Islet precursor cell (in vitro differentiated cells): ENCODE measurements at regions not wholly inside any gene's neighbourhood (a gene's known extent, or its start where the extent isn't known, plus 50 kb on each side); places are given as distances from the start of the nearest gene placed in this dataset.
A peak's percentile ranks its signal among the peaks of the same experiment; 100 is the strongest.

Source experiments
- DNase-seq: peaks from one replicate; pipeline ENCODE4 v3.0.0-alpha.2; 2018

DNA sequence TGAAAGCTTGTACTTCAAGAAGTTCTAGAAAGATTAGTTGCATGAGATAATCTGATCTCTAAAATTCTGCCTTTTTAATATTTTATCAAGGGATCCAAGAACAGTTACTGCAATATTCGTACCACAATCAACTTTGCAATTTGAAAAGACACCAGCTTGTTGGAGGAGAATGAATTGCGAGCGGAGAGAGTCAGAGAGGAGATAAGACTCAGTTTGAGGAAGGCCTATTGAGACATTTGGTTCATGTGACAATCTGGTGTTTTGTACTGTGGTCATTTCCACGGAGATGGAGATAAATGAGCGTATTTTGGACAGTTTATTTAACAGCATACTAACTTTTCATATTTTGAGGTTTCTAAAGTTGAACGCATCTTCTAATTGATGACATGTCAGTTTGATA, 1276.0 kb downstream of the EFNB2 start:
- no peak for DNase-seq

DNA sequence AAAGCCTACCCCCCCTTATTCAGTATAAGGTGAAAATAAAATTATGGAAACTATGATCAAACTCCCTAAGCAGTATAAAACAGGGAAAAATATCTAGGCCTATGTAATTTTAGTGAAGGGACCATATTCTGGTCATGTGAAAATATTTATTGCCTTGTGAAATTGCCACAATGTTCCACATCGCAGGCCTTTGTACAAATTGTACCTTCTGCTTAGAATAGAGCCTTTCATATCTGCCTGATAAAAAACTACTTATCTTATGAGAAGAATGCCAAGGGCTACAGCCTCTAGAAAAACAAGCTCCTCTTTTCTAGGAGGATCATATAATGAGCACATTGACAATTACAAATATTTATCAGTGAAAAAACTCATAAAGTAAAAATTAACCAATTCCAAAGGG, 1280.0 kb downstream of the EFNB2 start:
- DNase-seq: no peak

DNA sequence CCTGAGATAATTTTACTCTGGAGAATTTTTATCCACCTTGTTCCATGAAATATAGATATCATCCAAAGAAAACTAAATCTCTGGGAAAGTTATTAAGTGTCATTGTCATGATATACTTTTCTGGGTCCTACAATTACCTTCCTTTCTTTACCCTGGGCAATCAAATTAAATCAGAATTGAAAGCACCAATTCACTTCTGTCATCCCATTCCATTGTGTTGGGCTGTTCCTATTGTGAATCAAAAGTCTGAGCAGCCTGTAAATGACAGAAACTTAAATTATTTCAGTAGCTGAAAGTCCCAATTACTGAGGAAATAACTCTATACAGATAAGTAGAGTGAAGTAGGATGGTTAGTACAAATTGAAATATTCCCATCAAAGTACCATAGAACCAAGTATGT, 1284.2 kb downstream of the EFNB2 start:
- no peak for DNase-seq

GRCh38 chr13:105247830-105248229, 1287.6 kb downstream of the EFNB2 start:
- DNase-seq: no peak

- no peak for DNase-seq
Observed at GRCh38 chr13:105240371-105240770, 1295.1 kb downstream of the EFNB2 start.

- no peak for DNase-seq
Observed at GRCh38 chr13:105232439-105232838, 1303.0 kb downstream of the EFNB2 start.

- DNase-seq: no peak
Observed at GRCh38 chr13:105232006-105232405, 1303.5 kb downstream of the EFNB2 start.

DNA sequence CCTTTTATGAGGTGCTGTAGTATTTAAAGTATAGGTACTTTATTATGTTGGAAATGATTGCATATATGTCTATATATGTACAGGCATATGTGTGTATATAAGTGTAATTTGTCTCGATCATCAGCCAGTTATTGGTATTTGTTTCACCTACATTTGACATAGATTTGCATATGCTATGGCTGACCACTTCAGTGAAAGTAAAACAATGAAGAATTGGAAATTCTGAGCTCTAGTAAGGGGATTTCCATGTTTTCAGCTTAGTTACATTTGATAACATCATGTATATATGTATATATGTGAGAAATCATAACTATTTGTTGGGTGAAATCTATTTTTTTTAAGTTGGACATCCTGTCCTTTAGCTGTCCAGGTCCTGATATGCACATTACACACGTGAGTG, 1303.9 kb downstream of the EFNB2 start:
- DNase-seq: no peak

- no peak for DNase-seq
Observed at GRCh38 chr13:105220881-105221280, 1314.6 kb downstream of the EFNB2 start.

DNA sequence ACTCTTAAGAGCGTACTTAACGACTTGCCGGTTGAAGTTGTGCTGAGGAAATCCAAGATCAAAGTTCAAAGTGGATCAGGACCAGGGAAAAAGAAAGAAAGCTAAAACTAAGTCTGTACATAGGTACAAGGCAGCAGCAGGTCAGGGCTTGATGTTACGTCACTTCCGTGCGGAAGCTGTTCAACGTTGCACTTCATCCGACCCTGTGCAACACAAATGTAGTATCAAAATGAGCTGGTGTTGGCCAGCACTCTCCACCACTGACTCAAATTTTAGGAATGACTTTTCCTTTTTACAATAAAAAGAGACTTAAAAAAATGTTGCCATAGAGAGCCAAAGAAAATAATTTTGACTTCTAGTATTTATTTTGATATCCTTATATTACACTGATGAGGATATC, 1315.4 kb downstream of the EFNB2 start:
- DNase-seq: no peak

- no peak for DNase-seq
Observed at GRCh38 chr13:105219651-105220050, 1315.8 kb downstream of the EFNB2 start.

GRCh38 chr13:105213512-105213911, 1322.0 kb downstream of the EFNB2 start:
- DNase-seq: no peak

DNA sequence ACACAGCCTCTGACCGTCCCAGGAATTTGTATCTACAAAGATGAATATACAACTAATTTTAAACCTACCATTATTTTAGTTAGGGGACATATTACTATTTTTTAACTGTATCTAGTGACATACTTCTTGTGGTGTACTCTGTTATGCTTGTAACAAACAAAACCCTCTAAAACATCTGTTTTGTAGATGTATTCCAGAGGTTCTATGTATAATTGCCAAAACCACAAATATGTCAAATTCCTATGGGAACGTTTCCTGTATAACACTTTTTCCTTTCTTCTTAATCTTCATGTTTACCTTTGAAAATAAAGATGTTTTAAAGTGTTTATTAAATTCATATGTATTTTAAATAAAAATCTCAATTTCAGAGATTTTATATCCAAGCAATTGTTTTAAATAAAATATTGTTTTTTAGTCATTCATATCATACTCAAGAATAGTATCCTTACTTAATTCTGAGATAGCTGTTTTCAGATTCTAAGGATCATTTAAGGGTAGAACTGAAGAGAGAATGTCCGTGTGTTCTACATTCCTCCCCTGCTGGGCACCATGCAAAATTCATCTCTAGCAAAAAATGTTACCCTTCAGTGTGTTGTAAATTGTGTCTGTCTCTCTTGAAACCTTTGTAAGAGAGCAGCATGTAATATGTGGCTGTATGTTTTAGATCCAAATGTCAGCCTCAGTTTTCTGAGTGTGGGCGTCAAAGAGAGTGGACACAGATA, 1327.7 kb downstream of the EFNB2 start:
- no peak for DNase-seq

DNA sequence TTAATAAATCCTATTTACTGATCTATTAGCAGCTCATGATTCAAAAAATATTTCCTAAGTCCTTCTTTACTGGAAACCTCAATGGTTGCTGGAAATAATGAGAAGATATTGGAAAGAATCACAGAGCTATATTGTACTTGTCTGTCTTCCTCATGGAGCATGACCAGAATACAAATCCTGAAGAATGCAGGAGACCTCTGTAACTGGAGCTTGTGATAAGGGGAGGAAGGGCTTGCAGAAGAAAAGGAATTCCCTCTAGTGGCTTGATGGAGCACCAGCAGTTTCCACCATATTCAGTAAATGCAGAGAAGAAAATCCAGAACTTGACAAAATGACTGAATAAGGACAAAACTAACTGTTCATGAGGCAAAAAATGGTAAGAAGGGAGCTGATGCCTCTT, 1333.1 kb downstream of the EFNB2 start:
- DNase-seq: no peak

GRCh38 chr13:105201351-105201750, 1334.1 kb downstream of the EFNB2 start:
- DNase-seq: no peak

DNA sequence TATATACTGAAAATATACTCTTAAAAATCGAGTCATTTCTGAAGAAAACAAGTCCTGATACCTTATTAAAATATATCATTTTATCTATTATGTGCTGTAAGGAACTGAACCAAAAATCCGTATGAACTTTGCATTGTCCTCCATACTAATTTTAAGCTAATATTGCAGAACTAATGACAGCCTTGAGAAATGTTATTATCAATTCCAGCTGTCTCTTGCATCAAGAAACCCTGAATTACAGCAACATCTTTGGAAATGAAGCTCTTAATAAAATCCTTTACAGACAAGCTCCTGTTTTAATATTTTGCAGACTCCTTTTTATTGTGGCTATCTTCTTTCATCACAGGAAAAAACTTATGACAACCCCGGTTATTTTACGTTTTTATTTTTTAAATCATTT, 1335.3 kb downstream of the EFNB2 start:
- no peak for DNase-seq

- DNase-seq: peak; percentile 79
Observed at GRCh38 chr13:105196052-105196451, 1339.4 kb downstream of the EFNB2 start.

DNA sequence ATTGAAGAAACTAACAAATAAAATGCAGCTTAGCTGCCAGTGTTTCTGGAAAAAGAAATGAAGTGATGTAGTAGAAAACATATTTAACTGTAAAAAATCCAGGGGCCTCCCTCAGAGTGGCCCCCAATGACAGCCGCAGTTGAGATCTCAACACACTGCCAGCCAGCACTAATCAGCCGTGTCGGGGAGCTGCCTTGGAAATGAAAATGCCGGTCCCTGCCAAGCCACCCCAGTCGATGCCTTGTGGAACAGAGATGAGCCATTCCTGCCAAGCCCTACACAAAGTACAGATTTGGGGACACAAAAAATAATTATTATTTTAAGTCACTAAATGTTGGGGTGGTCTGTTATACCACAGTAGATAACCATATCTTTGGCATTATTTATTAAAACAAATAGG, 1342.4 kb downstream of the EFNB2 start:
- DNase-seq: no peak

- DNase-seq: no peak
Observed at GRCh38 chr13:105184201-105184600, 1351.3 kb downstream of the EFNB2 start.

DNA sequence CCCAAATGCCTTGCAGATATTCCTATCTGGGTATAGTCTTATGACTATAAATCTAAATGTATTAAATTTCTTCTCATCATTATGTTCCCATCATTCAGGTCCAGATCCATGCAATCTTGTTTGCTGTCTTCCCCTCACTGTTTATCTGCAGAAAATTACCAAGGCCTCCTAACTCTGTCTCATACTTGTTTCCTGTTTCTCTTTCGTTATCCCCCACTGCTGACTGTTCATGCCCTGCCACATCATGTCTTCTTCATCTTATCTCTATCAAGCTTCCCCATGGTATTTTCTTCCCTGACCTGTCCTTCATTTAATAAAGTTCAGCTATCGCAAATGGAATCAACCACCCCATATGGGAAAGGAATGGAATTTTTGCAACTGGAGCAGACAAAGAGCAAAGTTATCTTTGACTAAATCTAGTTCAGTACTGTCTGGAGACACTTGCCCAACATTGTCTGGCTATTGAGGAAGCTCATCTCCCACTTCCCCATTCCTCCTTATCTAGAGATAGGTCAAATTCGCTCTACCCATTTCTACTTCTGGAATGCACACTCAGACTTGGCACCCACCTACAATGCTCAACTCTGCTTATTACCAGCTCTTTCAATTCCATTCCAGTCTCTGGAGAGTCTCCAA, 1358.1 kb downstream of the EFNB2 start:
- DNase-seq: no peak

- no peak for DNase-seq
Observed at GRCh38 chr13:105170438-105170837, 1365.0 kb downstream of the EFNB2 start.

- no peak for DNase-seq
Observed at GRCh38 chr13:105168295-105168694, 1367.2 kb downstream of the EFNB2 start.

DNA sequence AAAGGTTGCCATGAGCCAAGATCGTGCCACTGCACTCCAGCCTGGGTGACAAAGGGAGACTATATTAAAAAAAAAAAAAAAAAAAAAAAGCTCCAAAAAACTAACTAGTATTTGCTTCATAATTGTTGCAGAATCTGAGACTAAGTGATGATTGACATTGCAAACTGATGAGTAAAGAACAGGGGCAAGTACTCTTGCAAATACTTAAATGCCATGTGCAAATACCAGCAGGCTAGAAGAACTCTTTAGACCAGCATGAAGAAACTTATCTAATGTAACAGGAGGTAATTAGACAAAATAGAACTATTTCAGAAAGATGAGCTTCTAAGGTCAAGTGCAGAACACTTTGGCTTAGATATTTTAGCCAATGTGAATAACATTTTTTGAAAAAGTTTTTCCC, 1368.1 kb downstream of the EFNB2 start:
- DNase-seq: no peak

DNA sequence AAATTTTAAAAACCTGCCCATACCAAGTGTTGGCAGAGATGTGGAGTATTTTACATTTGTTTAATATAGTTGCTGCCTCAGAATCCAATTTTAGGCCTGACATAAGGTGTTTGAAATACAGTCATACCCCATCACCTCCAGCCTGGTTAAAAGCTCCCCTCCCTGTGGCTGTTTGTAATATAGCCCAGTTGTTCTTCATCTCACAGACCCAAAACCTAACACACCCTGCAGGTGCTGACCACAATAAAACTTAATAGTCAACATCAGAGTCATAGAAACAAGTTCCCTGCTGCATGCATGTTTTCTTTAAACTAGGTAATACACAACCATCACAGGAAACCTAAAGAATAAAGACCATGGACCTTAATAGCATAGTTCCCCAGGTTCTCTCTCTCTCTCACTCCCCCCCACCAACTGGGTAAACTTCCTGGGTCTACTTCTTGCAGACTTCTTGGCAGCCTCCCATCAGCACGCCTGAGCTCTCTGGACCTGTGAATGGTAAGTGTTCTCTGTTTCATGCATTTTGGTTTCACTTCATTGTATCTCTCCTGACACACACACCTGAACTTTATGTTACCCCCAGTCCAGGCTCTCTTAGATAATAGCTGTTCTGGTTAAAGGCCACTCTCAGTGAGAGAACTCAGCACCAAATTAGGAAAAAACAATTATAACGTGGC, 1369.9 kb downstream of the EFNB2 start:
- no peak for DNase-seq
